Hepatocyte (in vitro differentiated cells): ENCODE measurements at regions not wholly inside any gene's neighbourhood (a gene's known extent, or its start where the extent isn't known, plus 50 kb on each side); places are given as distances from the start of the nearest gene placed in this dataset.

Experiments used
- DNase-seq: peaks from one replicate; pipeline ENCODE4 v3.0.0-alpha.2; 2016; ENCODE audit warnings: low spot score
- H2AFZ ChIP-seq: fragments of 200-600 bp; sonication (generic); 2 replicates; pipeline ENCODE4 v1.6.0; 2016; ENCODE audit warnings: antibody characterized with exemption, mild to moderate bottlenecking
- H3K27ac ChIP-seq: fragments of 200-600 bp; sonication (generic); 2 replicates; pipeline ENCODE4 v1.5.1; 2016; ENCODE audit warnings: mild to moderate bottlenecking
- H3K27me3 ChIP-seq: fragments of 200-600 bp; sonication (generic); 2 replicates; pipeline ENCODE4 v1.6.1; 2016
- H3K36me3 ChIP-seq: fragments of 200-600 bp; sonication (generic); replicated peaks from 2 replicates; pipeline ENCODE4 v1.5.1; 2016; ENCODE audit warnings: low read depth; ENCODE audit not compliant: insufficient read depth
- H3K4me1 ChIP-seq: fragments of 200-600 bp; sonication (generic); 2 replicates; pipeline ENCODE4 v1.5.1; 2016; ENCODE audit warnings: mild to moderate bottlenecking, moderate library complexity; ENCODE audit not compliant: insufficient read depth
- H3K4me2 ChIP-seq: fragments of 200-600 bp; sonication (generic); 2 replicates; pipeline ENCODE4 v1.6.0; 2016
- H3K4me3 ChIP-seq: fragments of 200-600 bp; sonication (generic); 2 replicates; pipeline ENCODE4 v1.5.1; 2016; ENCODE audit warnings: mild to moderate bottlenecking
- H3K79me2 ChIP-seq: fragments of 200-600 bp; sonication (generic); 2 replicates; pipeline ENCODE4 v1.6.0; 2017; ENCODE audit warnings: mild to moderate bottlenecking
- H3K9me2 ChIP-seq: fragments of 200-600 bp; sonication (generic); replicated peaks from 2 replicates; pipeline ENCODE4 v1.6.0; 2017; ENCODE audit warnings: mild to moderate bottlenecking; ENCODE audit not compliant: insufficient read depth
- H3K9me3 ChIP-seq: fragments of 200-600 bp; sonication (generic); 2 replicates; pipeline ENCODE4 v1.5.1; 2016; ENCODE audit warnings: low read depth, mild to moderate bottlenecking
- H4K20me1 ChIP-seq: fragments of 200-600 bp; sonication (generic); 2 replicates; pipeline ENCODE4 v1.6.0; 2016; ENCODE audit warnings: mild to moderate bottlenecking; ENCODE audit not compliant: insufficient read depth, poor library complexity, severe bottlenecking
- EZH2 ChIP-seq: fragments of 200-600 bp; sonication (generic); IDR thresholded peaks from 2 replicates; pipeline ENCODE4 v1.6.1; 2016; ENCODE audit warnings: antibody characterized with exemption, mild to moderate bottlenecking, borderline replicate concordance
- EZH2phosphoT487 ChIP-seq: fragments of 200-600 bp; sonication (generic); IDR thresholded peaks from one replicate; pipeline ENCODE4 v1.6.1; 2018; ENCODE audit warnings: antibody characterized with exemption, mild to moderate bottlenecking, low read depth, moderate library complexity; ENCODE audit not compliant: unreplicated experiment, severe bottlenecking
- WGBS: methylation state at CpG from one replicate; pipeline ENCODE4 v1.1.6; 2016; ENCODE audit warnings: low lambda C conversion rate; ENCODE audit errors: missing lambda C conversion rate; 5-methylcytosine and 5-hydroxymethylcytosine counted together
- TF ChIP-seq, protein P1 (sequence below): fragments of 200-600 bp; sonication (generic); IDR thresholded peaks from 2 replicates; pipeline ENCODE4 v1.5.1; 2016; ENCODE audit warnings: antibody characterized with exemption, mild to moderate bottlenecking; ENCODE audit not compliant: poor library complexity

DNA sequence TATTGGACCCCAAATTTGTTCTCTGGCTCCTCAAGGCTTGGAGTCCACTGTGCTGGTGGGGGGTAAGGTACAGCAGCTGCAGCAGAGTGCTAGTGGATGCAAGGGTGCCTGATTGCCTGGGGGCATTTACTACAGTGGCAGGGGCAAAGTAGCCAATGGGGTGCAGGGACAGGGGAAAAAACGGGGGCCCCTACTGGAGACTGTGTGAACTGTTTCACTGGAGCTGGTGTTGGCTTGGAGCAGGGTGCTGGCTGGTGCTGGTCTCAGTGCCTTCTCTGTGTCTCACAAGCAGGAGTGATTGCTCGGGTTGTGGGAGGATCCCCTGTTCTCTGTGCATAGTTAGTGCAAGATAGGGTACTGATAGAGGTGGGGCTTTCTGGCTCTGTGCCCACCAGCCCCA is 935.9 kb downstream of the JRKL start:
- TF ChIP-seq, protein P1, sequence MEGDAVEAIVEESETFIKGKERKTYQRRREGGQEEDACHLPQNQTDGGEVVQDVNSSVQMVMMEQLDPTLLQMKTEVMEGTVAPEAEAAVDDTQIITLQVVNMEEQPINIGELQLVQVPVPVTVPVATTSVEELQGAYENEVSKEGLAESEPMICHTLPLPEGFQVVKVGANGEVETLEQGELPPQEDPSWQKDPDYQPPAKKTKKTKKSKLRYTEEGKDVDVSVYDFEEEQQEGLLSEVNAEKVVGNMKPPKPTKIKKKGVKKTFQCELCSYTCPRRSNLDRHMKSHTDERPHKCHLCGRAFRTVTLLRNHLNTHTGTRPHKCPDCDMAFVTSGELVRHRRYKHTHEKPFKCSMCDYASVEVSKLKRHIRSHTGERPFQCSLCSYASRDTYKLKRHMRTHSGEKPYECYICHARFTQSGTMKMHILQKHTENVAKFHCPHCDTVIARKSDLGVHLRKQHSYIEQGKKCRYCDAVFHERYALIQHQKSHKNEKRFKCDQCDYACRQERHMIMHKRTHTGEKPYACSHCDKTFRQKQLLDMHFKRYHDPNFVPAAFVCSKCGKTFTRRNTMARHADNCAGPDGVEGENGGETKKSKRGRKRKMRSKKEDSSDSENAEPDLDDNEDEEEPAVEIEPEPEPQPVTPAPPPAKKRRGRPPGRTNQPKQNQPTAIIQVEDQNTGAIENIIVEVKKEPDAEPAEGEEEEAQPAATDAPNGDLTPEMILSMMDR = no peak
- TF ChIP-seq EZH2phosphoT487 (no peak), EZH2 (no peak)
- no peaks in the 10 kb centered on the region for H4K20me1 ChIP-seq

GRCh38 chr11:97332271-97332670 is 942.5 kb downstream of the JRKL start:
- no peak for TF ChIP-seq EZH2
- TF ChIP-seq, protein P1 = no peak
- TF ChIP-seq EZH2phosphoT487 = no peak
- Histone ChIP-seq H2AFZ (no peak overlapping the region), H3K9me3 (no peaks in the 10 kb centered on the region), H3K4me1 (no peaks in the 10 kb centered on the region), H3K27ac (no peak overlapping the region), H3K4me3 (no peak overlapping the region), H3K9me2 (no peaks in the 10 kb centered on the region), H4K20me1 (no peaks in the 10 kb centered on the region), H3K79me2 (no peaks in the 10 kb centered on the region), H3K36me3 (no peaks in the 10 kb centered on the region), H3K27me3 (no peaks in the 10 kb centered on the region), H3K4me2 (no peak overlapping the region)
- 32% methylated on average over 2 of the region's 2 CpGs for WGBS
- DNase-seq = no peak

More for the DNA sequence above, 935.9 kb downstream of the JRKL start:
- Histone ChIP-seq H3K27me3 (no peaks in the 10 kb centered on the region), H3K36me3 (no peaks in the 10 kb centered on the region), H3K4me1 (no peaks in the 10 kb centered on the region), H3K4me3 (no peak overlapping the region), H2AFZ (no peak overlapping the region), H3K79me2 (no peaks in the 10 kb centered on the region), H3K9me2 (no peaks in the 10 kb centered on the region), H3K9me3 (no peaks in the 10 kb centered on the region), H3K4me2 (no peak overlapping the region), H3K27ac (no peak overlapping the region)
- DNase-seq = no peak
- 85% methylated on average over 2 of the region's 2 CpGs for WGBS

- TF ChIP-seq EZH2 (no peak), EZH2phosphoT487 (no peak)
- TF ChIP-seq, protein P1 = no peak
- Histone ChIP-seq H3K27me3 (no peaks in the 10 kb centered on the region), H3K4me3 (no peak overlapping the region), H3K4me2 (no peak overlapping the region), H2AFZ (no peak overlapping the region), H3K79me2 (no peaks in the 10 kb centered on the region), H3K4me1 (no peaks in the 10 kb centered on the region), H4K20me1 (no peaks in the 10 kb centered on the region), H3K27ac (no peak overlapping the region), H3K9me2 (no peaks in the 10 kb centered on the region), H3K9me3 (no peaks in the 10 kb centered on the region), H3K36me3 (no peaks in the 10 kb centered on the region)
- WGBS = 83% methylated on average over 4 of the region's 4 CpGs
- no peak for DNase-seq
Observed at GRCh38 chr11:97336064-97336463, 946.3 kb downstream of the JRKL start.

DNA sequence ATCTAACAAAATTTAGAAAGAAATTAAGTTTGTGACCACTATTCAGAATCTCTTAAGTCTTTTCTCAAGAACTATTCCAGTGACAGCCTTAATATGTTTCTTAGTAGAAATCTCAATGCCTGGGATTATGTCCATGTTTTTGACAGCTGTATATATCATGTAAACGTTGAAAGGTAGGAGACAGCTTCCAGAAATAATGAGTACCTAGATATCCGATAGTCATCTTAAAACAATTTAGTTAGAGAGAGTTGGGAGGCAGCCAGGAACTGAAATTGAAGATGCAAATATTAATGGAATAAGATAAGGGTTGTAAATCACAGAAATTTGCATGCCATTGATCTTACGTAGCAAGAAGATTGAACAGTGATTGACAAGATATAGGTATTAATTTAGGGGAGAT is 955.2 kb downstream of the JRKL start:
- 68% methylated on average over 3 of the region's 3 CpGs for WGBS
- no peaks in the 10 kb centered on the region for H3K4me1 ChIP-seq
- H3K4me3 ChIP-seq = no peak overlapping the region
- no peak overlapping the region for H3K27ac ChIP-seq
- DNase-seq = no peak
- no peak overlapping the region for H3K4me2 ChIP-seq
- TF ChIP-seq EZH2phosphoT487 (no peak), EZH2 (no peak)
- TF ChIP-seq, protein P1 = no peak
- no peaks in the 10 kb centered on the region for H3K27me3 ChIP-seq
- H2AFZ ChIP-seq = no peak overlapping the region
- H3K9me3 ChIP-seq = no peaks in the 10 kb centered on the region
- no peaks in the 10 kb centered on the region for H3K36me3 ChIP-seq
- no peaks in the 10 kb centered on the region for H3K9me2 ChIP-seq
- no peaks in the 10 kb centered on the region for H4K20me1 ChIP-seq
- no peaks in the 10 kb centered on the region for H3K79me2 ChIP-seq
